GM12878 (cell line): ENCODE measurements at regions not wholly inside any gene's neighbourhood (a gene's known extent, or its start where the extent isn't known, plus 50 kb on each side); places are given as distances from the start of the nearest gene placed in this dataset.

Source experiments
- ATAC-seq: fragments of 200-7000 bp; cut with Tn5 transposase; 3 replicates; pipeline ENCODE4 v1.9.1; 2020; ENCODE audit warnings: mild to moderate bottlenecking, moderate library complexity
- BruUV-seq: library from RNA; stranded (reverse); fragments of 400-500 nt; replicated peaks from 2 replicates; lab custom pipeline; 2021; lab: Mats Ljungman, UMichigan
- CTCF ChIA-PET: fragments of 300-600 bp; sonication (Branson Sonifier 250); formaldehyde crosslinking; extraction: SDS; loops from one replicate; lab custom pipeline; 2021; ENCODE audit warnings: inconsistent platforms; lab: Yijun Ruan, JAX
- POLR2A ChIA-PET: fragments of 350-600 bp; formaldehyde crosslinking; extraction: SDS; loops from one replicate; lab custom pipeline; 2021; ENCODE audit warnings: inconsistent platforms; lab: Charles Lee
- RAD21 ChIA-PET: fragments of 300-600 bp; sonication (Branson Sonifier 250); formaldehyde crosslinking; loops from one replicate; lab custom pipeline; 2023; ENCODE audit warnings: antibody characterized with exemption; ENCODE audit not compliant: unreplicated experiment; lab: Charles Lee
- SMC1A ChIA-PET: fragments of 300-600 bp; sonication (Branson Sonifier 250); formaldehyde crosslinking; loops from one replicate; lab custom pipeline; 2023; ENCODE audit not compliant: unreplicated experiment, uncharacterized antibody; lab: Charles Lee
- DNase-seq: peaks from one replicate; pipeline ENCODE4 v3.0.0-alpha.2; 2011; ENCODE audit warnings: low read depth, low spot score
- FAIRE-seq: peaks from 3 replicates; lab custom pipeline; 2011; peaks lifted over from hg19 to GRCh38; lab: Jason Lieb, UNC
- H2AFZ ChIP-seq: 2 replicates; pipeline ENCODE4 v1.6.0; 2011; ENCODE audit warnings: low read depth, low read length, control low read depth; ENCODE audit not compliant: control insufficient read depth
- H3K27ac ChIP-seq: 2 replicates; pipeline ENCODE4 v1.5.1; 2011; ENCODE audit warnings: control low read depth; ENCODE audit not compliant: control insufficient read depth, insufficient read depth
- H3K27me3 ChIP-seq, 2 experiments: replicated peaks in 1 of 2; 2 replicates each; pipeline versions ENCODE4 v1.6.0 to v1.6.1; 2011; ENCODE audit warnings: low read length in 1 of 2; ENCODE audit not compliant: control insufficient read depth in 2 of 2, insufficient read depth in 2 of 2
- H3K36me3 ChIP-seq, 2 experiments: 2 replicates each; pipeline ENCODE4 v1.5.1; 2011; ENCODE audit warnings: low read length in 1 of 2; ENCODE audit not compliant: control insufficient read depth in 2 of 2, insufficient read depth in 2 of 2
- H3K4me1 ChIP-seq: 2 replicates; pipeline ENCODE4 v1.6.1; 2011; ENCODE audit warnings: mild to moderate bottlenecking, low read length, moderate library complexity, mixed read lengths; ENCODE audit not compliant: control insufficient read depth, insufficient read depth
- H3K4me2 ChIP-seq: 2 replicates; pipeline ENCODE4 v1.6.0; 2011; ENCODE audit warnings: control low read depth; ENCODE audit not compliant: control insufficient read depth, insufficient read depth
- H3K4me3 ChIP-seq: fragments of 200-600 bp; sonication (generic); 2 replicates; pipeline ENCODE4 v1.5.1; 2016
- H3K79me2 ChIP-seq: 2 replicates; pipeline ENCODE4 v1.6.0; 2011; ENCODE audit warnings: low read length; ENCODE audit not compliant: control insufficient read depth, insufficient read depth
- H3K9ac ChIP-seq: 2 replicates; pipeline ENCODE4 v1.8.0; 2011; ENCODE audit warnings: low read length, control low read depth, mixed read lengths; ENCODE audit not compliant: control insufficient read depth, insufficient read depth
- H3K9me3 ChIP-seq: replicated peaks from 3 replicates; pipeline ENCODE4 v1.5.1; 2011; ENCODE audit warnings: mild to moderate bottlenecking, low read length; ENCODE audit not compliant: control insufficient read depth, insufficient read depth
- H4K20me1 ChIP-seq: 2 replicates; pipeline ENCODE4 v1.6.0; 2011; ENCODE audit not compliant: control insufficient read depth, insufficient read depth
- ATF7 ChIP-seq: fragments of 450-650 bp; IDR thresholded peaks from 2 replicates; pipeline ENCODE4 v1.6.1; 2016; ENCODE audit warnings: low read depth, mild to moderate bottlenecking
- CBFB ChIP-seq: IDR thresholded peaks from 2 replicates; pipeline ENCODE4 v1.6.1; 2016; ENCODE audit warnings: antibody characterized with exemption, low read depth
- CHD2 ChIP-seq: IDR thresholded peaks from 2 replicates; pipeline ENCODE4 v1.6.1; 2011; ENCODE audit warnings: low read depth, low read length, improper control_type of control experiment, borderline replicate concordance
- EP300 ChIP-seq, 2 experiments: fragments of 150-350 bp in 1 of 2; IDR thresholded peaks; 2 replicates each; pipeline ENCODE4 v1.6.1; 2011 to 2012; ENCODE audit warnings: low read depth in 2 of 2, low read length in 2 of 2, borderline replicate concordance in 1 of 2, improper control_type of control experiment in 1 of 2, inconsistent platforms in 1 of 2; ENCODE audit not compliant: control insufficient read depth in 1 of 2
- FOXM1 ChIP-seq: IDR thresholded peaks from 2 replicates; pipeline ENCODE4 v1.6.1; 2012; ENCODE audit warnings: low read depth, mild to moderate bottlenecking, inconsistent platforms, low read length, moderate library complexity
- KDM1A ChIP-seq: fragments of 200-600 bp; sonication (generic); IDR thresholded peaks from 2 replicates; pipeline ENCODE4 v1.6.1; 2016; ENCODE audit warnings: borderline replicate concordance
- NR2F1 ChIP-seq: fragments of 450-650 bp; conservative IDR thresholded peaks from 2 replicates; pipeline ENCODE4 v1.6.1; 2017; ENCODE audit warnings: mild to moderate bottlenecking
- NRF1 ChIP-seq: conservative IDR thresholded peaks from 2 replicates; pipeline ENCODE4 v1.6.1; 2011; ENCODE audit warnings: mild to moderate bottlenecking, low read depth, low read length, improper control_type of control experiment
- PAX5 ChIP-seq: IDR thresholded peaks from 2 replicates; pipeline ENCODE4 v1.6.1; 2011; ENCODE audit warnings: low read depth, low read length, borderline replicate concordance
- PML ChIP-seq: IDR thresholded peaks from 2 replicates; pipeline ENCODE4 v1.6.1; 2012; ENCODE audit warnings: low read length, inconsistent platforms
- RAD21 ChIP-seq: IDR thresholded peaks from 2 replicates; pipeline ENCODE4 v1.6.1; 2011; ENCODE audit warnings: mild to moderate bottlenecking, low read depth, low read length, moderate library complexity; ENCODE audit not compliant: insufficient read depth
- RBBP5 ChIP-seq: fragments of 200-600 bp; sonication (generic); conservative IDR thresholded peaks from 2 replicates; pipeline ENCODE4 v1.6.1; 2016
- SMARCA5 ChIP-seq: fragments of 450-650 bp; IDR thresholded peaks from 2 replicates; pipeline ENCODE4 v1.6.1; 2017; ENCODE audit warnings: mild to moderate bottlenecking
- SREBF1 ChIP-seq: IDR thresholded peaks from 2 replicates; pipeline ENCODE4 v1.6.1; 2012; ENCODE audit warnings: mild to moderate bottlenecking, low read length
- SUPT20H ChIP-seq: IDR thresholded peaks from 2 replicates; pipeline ENCODE4 v1.6.1; 2011; ENCODE audit warnings: low read depth, mild to moderate bottlenecking, low read length, moderate library complexity, borderline replicate concordance; ENCODE audit not compliant: control insufficient read depth
- ZNF274 ChIP-seq: IDR thresholded peaks from one replicate; pipeline ENCODE4 v1.8.0; 2011; ENCODE audit not compliant: insufficient read length, insufficient read depth
- WGBS: methylation state at CpG from one replicate; pipeline ENCODE4 v1.1.6; 2016; ENCODE audit warnings: low lambda C conversion rate; ENCODE audit not compliant: insufficient replicate concordance, insufficient coverage; ENCODE audit errors: missing lambda C conversion rate; 5-methylcytosine and 5-hydroxymethylcytosine counted together
- in situ Hi-C: fragments of 300-500 bp; cut with MboI; formaldehyde crosslinking; loops from 9 replicates; pipeline ENCODE4 v1.14.3; 2018; ENCODE audit warnings: mixed read lengths
- intact Hi-C: fragments of 100-400 bp; cut with micrococcal nuclease; formaldehyde crosslinking; loops from one replicate; pipeline ENCODE4 v1.14.2; 2022; ENCODE audit not compliant: unreplicated experiment
- TF ChIP-seq, protein P1 (sequence below): fragments of 450-650 bp; conservative IDR thresholded peaks from 2 replicates; pipeline ENCODE4 v1.6.1; 2017; ENCODE audit warnings: mild to moderate bottlenecking, moderate library complexity
- TF ChIP-seq, protein P2 (sequence below): fragments of 450-650 bp; IDR thresholded peaks from 2 replicates; pipeline ENCODE4 v1.6.1; 2017; ENCODE audit warnings: mild to moderate bottlenecking, moderate library complexity

DNA sequence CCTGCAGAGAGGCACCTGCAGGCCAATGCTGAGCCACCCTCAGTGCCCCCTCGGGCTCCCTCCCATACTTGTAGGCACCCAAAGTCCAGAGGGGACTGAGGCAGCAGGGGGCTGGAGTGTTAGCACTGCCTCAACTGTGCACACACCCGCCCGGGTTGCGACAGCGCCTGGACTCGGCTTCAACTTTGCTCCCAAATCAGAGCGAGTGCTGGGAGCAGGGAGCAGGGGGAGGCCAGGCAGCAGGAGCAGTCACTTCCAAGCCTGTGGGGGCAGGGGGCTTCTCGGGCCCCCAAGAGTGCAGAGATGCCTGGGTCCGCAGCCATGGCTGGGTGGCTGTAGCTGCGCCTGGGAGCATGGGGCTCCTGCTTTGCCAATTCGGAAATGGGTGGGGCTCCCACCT is 79.5 kb downstream of the DISP1 start (continued):
- TF ChIP-seq RAD21 (no peak), PML (no peak), SMARCA5 (no peak), PAX5 (no peak)

DNA sequence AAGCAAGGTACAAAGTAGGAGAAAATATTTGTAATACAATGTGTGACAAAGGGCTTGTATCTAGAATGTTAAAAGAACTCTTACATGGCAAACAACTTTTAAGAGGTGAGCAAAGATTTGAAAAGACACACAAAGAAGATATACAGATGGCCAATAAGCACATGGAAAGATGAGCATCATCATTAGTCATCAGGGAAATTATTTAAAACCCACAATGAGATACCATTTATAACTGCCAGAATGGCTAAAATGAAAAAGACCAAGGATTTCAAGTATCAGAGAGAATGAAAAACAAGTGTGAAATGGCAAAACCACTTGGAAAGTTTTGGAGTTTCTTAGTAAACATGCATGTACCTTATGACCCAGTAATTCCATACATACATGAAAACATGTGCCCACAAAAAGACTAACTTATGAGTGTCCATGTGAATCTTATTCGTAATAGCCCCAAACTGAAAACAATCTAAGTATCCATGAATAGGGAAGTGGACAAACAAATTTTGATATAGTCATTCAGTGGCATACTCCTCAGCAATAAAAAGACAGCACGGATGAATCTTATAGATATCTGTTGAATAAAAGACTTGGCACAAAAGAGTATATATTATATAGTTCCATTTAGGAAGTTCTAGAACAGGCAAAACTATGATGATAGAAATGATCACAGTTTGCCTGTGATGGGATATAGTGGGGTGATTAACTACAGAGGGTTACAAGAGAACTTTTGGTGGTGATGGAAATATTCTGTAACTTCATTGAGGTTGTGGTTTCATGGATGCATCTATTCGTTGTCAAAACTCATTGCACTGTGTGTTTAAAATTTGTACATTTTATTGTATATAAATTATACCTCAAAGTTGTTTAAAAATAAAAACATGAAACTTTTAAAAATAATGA is 82.0 kb downstream of the DISP1 start:
- no TSS peak for BruUV-seq
- no peak for TF ChIP-seq CBFB
- no peak for TF ChIP-seq ATF7
- TF ChIP-seq, protein P1, sequence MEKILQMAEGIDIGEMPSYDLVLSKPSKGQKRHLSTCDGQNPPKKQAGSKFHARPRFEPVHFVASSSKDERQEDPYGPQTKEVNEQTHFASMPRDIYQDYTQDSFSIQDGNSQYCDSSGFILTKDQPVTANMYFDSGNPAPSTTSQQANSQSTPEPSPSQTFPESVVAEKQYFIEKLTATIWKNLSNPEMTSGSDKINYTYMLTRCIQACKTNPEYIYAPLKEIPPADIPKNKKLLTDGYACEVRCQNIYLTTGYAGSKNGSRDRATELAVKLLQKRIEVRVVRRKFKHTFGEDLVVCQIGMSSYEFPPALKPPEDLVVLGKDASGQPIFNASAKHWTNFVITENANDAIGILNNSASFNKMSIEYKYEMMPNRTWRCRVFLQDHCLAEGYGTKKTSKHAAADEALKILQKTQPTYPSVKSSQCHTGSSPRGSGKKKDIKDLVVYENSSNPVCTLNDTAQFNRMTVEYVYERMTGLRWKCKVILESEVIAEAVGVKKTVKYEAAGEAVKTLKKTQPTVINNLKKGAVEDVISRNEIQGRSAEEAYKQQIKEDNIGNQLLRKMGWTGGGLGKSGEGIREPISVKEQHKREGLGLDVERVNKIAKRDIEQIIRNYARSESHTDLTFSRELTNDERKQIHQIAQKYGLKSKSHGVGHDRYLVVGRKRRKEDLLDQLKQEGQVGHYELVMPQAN = no peak
- TF ChIP-seq NRF1 = no peak
- TF ChIP-seq NR2F1 = no peak
- no peak for TF ChIP-seq KDM1A
- no peak for TF ChIP-seq CHD2
- no peak for TF ChIP-seq EP300 (IDR thresholded peaks at IDR 0.05; ENCODE audit: borderline replicate concordance in 1 of 2, control insufficient read depth in 1 of 2, low read depth in 2 of 2, low read length in 2 of 2)
- TF ChIP-seq FOXM1 = no peak
- TF ChIP-seq ZNF274 = no peak
- TF ChIP-seq, protein P2, sequence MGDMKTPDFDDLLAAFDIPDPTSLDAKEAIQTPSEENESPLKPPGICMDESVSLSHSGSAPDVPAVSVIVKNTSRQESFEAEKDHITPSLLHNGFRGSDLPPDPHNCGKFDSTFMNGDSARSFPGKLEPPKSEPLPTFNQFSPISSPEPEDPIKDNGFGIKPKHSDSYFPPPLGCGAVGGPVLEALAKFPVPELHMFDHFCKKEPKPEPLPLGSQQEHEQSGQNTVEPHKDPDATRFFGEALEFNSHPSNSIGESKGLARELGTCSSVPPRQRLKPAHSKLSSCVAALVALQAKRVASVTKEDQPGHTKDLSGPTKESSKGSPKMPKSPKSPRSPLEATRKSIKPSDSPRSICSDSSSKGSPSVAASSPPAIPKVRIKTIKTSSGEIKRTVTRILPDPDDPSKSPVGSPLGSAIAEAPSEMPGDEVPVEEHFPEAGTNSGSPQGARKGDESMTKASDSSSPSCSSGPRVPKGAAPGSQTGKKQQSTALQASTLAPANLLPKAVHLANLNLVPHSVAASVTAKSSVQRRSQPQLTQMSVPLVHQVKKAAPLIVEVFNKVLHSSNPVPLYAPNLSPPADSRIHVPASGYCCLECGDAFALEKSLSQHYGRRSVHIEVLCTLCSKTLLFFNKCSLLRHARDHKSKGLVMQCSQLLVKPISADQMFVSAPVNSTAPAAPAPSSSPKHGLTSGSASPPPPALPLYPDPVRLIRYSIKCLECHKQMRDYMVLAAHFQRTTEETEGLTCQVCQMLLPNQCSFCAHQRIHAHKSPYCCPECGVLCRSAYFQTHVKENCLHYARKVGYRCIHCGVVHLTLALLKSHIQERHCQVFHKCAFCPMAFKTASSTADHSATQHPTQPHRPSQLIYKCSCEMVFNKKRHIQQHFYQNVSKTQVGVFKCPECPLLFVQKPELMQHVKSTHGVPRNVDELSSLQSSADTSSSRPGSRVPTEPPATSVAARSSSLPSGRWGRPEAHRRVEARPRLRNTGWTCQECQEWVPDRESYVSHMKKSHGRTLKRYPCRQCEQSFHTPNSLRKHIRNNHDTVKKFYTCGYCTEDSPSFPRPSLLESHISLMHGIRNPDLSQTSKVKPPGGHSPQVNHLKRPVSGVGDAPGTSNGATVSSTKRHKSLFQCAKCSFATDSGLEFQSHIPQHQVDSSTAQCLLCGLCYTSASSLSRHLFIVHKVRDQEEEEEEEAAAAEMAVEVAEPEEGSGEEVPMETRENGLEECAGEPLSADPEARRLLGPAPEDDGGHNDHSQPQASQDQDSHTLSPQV = no peak
- no peak for TF ChIP-seq SUPT20H
- TF ChIP-seq SREBF1 = no peak
- TF ChIP-seq RBBP5 = no peak

More for the DNA sequence above, 82.0 kb downstream of the DISP1 start:
- no peak overlapping the region for H3K4me2 ChIP-seq
- POLR2A ChIA-PET = no interaction called here
- DNase-seq = no peak
- no peak overlapping the region for H3K9ac ChIP-seq
- in situ Hi-C loops (no loop called here), intact Hi-C loops (no loop called here)
- ATAC-seq = no peak; the same call in 2 of the 3 replicates
- RAD21 ChIA-PET = no interaction called here
- no peaks in the 10 kb centered on the region for H3K9me3 ChIP-seq
- H3K79me2 ChIP-seq = no peaks in the 10 kb centered on the region
- no peak overlapping the region for H2AFZ ChIP-seq
- no peak for FAIRE-seq
- no peaks in the 10 kb centered on the region for H3K4me1 ChIP-seq
- CTCF ChIA-PET = no interaction called here
- SMC1A ChIA-PET = no interaction called here
- no peak overlapping the region for H3K27ac ChIP-seq
- no peaks in the 10 kb centered on the region for H3K36me3 ChIP-seq
- no peaks in the 10 kb centered on the region for H3K27me3 ChIP-seq
- no peak overlapping the region for H3K4me3 ChIP-seq
- 50% methylated on average over 3 of the region's 3 CpGs for WGBS
- H4K20me1 ChIP-seq = no peaks in the 10 kb centered on the region
